NCI-H1694 (cell line): ENCODE measurements at regions not wholly inside any gene's neighbourhood (a gene's known extent, or its start where the extent isn't known, plus 50 kb on each side); places are given as distances from the start of the nearest gene placed in this dataset.

Experiments
- DNase-seq: peaks from one replicate; lab custom pipeline; 2025; lab: John Stamatoyannopoulos, UW

- DNase-seq, result no peak
Observed at GRCh38 chr13:24050292-24050711, 110.2 kb upstream of the SPATA13 start.

- DNase-seq, result no peak
Observed at GRCh38 chr13:24050796-24051715, 109.5 kb upstream of the SPATA13 start.

GRCh38 chr13:24052547-24053518 is 107.7 kb upstream of the SPATA13 start:
- DNase-seq, result no peak

GRCh38 chr13:24053519-24054251 is 106.8 kb upstream of the SPATA13 start:
- DNase-seq, result peak; percentile 15

GRCh38 chr13:24056616-24057137 is 103.8 kb upstream of the SPATA13 start:
- DNase-seq, result no peak

- no peak for DNase-seq
Observed at GRCh38 chr13:24060993-24061392, 99.5 kb upstream of the SPATA13 start.

GRCh38 chr13:24063281-24063877 is 97.1 kb upstream of the SPATA13 start:
- DNase-seq, result no peak

GRCh38 chr13:24064371-24064770 is 96.1 kb upstream of the SPATA13 start:
- DNase-seq, result no peak

- no peak for DNase-seq
Observed at GRCh38 chr13:24065176-24065575, 95.3 kb upstream of the SPATA13 start.

GRCh38 chr13:24066405-24067295 is 93.9 kb upstream of the SPATA13 start:
- no peak for DNase-seq

GRCh38 chr13:24068472-24068871 is 92.0 kb upstream of the SPATA13 start:
- no peak for DNase-seq

- DNase-seq, result no peak
Observed at GRCh38 chr13:24071016-24071415, 89.5 kb upstream of the SPATA13 start.

GRCh38 chr13:24071423-24072075 is 89.0 kb upstream of the SPATA13 start:
- DNase-seq, result no peak

GRCh38 chr13:24073657-24074056 is 86.9 kb upstream of the SPATA13 start:
- no peak for DNase-seq

GRCh38 chr13:24074678-24075077 is 85.8 kb upstream of the SPATA13 start:
- DNase-seq, result no peak

GRCh38 chr13:24075137-24075975 is 85.2 kb upstream of the SPATA13 start:
- no peak for DNase-seq

GRCh38 chr13:24076109-24076508 is 84.4 kb upstream of the SPATA13 start:
- no peak for DNase-seq

- DNase-seq, result no peak
Observed at GRCh38 chr13:24076636-24077035, 83.9 kb upstream of the SPATA13 start.

- DNase-seq, result no peak
Observed at GRCh38 chr13:24080134-24080533, 80.4 kb upstream of the SPATA13 start.
